ENCODE measurements at regions not wholly inside any gene's neighbourhood (a gene's known extent, or its start where the extent isn't known, plus 50 kb on each side); places are given as distances from the start of the nearest gene placed in this dataset.

- no peak overlapping the region for H3K4me3 ChIP-seq (ENCODE audit: low read length in 2 of 2)
- 90% methylated on average over 6 of the region's 6 CpGs for WGBS
Measured at GRCh38 chr1:94726981-94727685, 93.0 kb upstream of the SLC44A3 start.

DNA sequence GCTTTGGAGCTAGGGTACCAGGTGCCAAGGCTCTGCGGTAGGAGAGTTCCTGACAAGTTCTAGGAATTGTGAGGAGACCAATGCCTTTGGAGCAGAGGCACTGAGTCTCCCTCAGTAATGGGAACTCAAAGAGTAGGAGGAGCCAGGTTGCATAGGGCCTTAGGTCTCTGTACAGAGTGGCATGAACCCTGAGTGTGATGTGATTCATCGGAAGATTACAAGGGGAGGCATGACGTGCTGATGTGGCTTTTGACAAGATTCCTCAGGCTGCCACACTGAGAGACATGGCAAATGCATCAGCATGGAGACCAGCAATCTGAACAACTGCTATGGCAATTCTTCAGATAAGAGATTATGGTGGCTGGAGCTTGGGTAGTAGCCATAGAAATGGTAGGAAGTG lies 94.6 kb upstream of the SLC44A3 start:
- no peaks in the 10 kb centered on the region for H3K36me3 ChIP-seq (ENCODE audit: control insufficient read depth in 2 of 2, insufficient read depth in 2 of 2, low read length in 1 of 2)
- H3K9me3 ChIP-seq (ENCODE audit: control insufficient read depth in 2 of 2, insufficient read depth in 1 of 2, low read length in 1 of 2): no peaks in the 10 kb centered on the region
- no peak overlapping the region for H3K27ac ChIP-seq (ENCODE audit: low read depth in 1 of 2, low read length in 1 of 2)
- no peak overlapping the region for H3K4me3 ChIP-seq (ENCODE audit: low read length in 2 of 2)
- peaks cover 0 to 8% of the 10 kb centered on the region in 2 donors for H3K4me1 ChIP-seq (ENCODE audit: control insufficient read depth in 2 of 2, insufficient read depth in 2 of 2, low read length in 2 of 2)
- 97% methylated on average over 3 of the region's 3 CpGs for WGBS
- no peaks in the 10 kb centered on the region for H3K27me3 ChIP-seq (ENCODE audit: control insufficient read depth in 2 of 2, insufficient read depth in 1 of 2, low read length in 1 of 2)
- no peak for DNase-seq (ENCODE audit: low read depth in 6 of 9, low spot score in 9 of 9)

More at GRCh38 chr1:94726981-94727685, 93.0 kb upstream of the SLC44A3 start:
- no peak for DNase-seq (ENCODE audit: low read depth in 6 of 9, low spot score in 9 of 9)
- no peaks in the 10 kb centered on the region for H3K4me1 ChIP-seq (ENCODE audit: control insufficient read depth in 2 of 2, insufficient read depth in 2 of 2, low read length in 2 of 2)
- no peaks in the 10 kb centered on the region for H3K9me3 ChIP-seq (ENCODE audit: control insufficient read depth in 2 of 2, insufficient read depth in 1 of 2, low read length in 1 of 2)
- no peak overlapping the region for H3K27ac ChIP-seq (ENCODE audit: low read depth in 1 of 2, low read length in 1 of 2)
- no peaks in the 10 kb centered on the region for H3K27me3 ChIP-seq (ENCODE audit: control insufficient read depth in 2 of 2, insufficient read depth in 1 of 2, low read length in 1 of 2)
- H3K36me3 ChIP-seq (ENCODE audit: control insufficient read depth in 2 of 2, insufficient read depth in 2 of 2, low read length in 1 of 2): no peaks in the 10 kb centered on the region

GRCh38 chr1:94723894-94724293 lies 96.3 kb upstream of the SLC44A3 start:
- Histone ChIP-seq H3K27me3 (ENCODE audit: control insufficient read depth in 2 of 2, insufficient read depth in 1 of 2, low read length in 1 of 2) (no peaks in the 10 kb centered on the region), H3K4me1 (ENCODE audit: control insufficient read depth in 2 of 2, insufficient read depth in 2 of 2, low read length in 2 of 2) (peaks cover 0 to 13% of the 10 kb centered on the region in 2 donors), H3K36me3 (ENCODE audit: control insufficient read depth in 2 of 2, insufficient read depth in 2 of 2, low read length in 1 of 2) (no peaks in the 10 kb centered on the region), H3K9me3 (ENCODE audit: control insufficient read depth in 2 of 2, insufficient read depth in 1 of 2, low read length in 1 of 2) (no peaks in the 10 kb centered on the region), H3K27ac (ENCODE audit: low read depth in 1 of 2, low read length in 1 of 2) (no peak overlapping the region), H3K4me3 (ENCODE audit: low read length in 2 of 2) (no peak overlapping the region)
- 94% methylated on average over 6 of the region's 6 CpGs for WGBS
- DNase-seq (ENCODE audit: low read depth in 6 of 9, low spot score in 9 of 9): no peak

GRCh38 chr1:94723463-94723862 lies 96.7 kb upstream of the SLC44A3 start:
- no peaks in the 10 kb centered on the region for H3K27me3 ChIP-seq (ENCODE audit: control insufficient read depth in 2 of 2, insufficient read depth in 1 of 2, low read length in 1 of 2)

GRCh38 chr1:94722181-94722580 lies 98.0 kb upstream of the SLC44A3 start:
- WGBS: 71% methylated on average over 4 of the region's 4 CpGs
- no peaks in the 10 kb centered on the region for H3K27me3 ChIP-seq (ENCODE audit: control insufficient read depth in 2 of 2, insufficient read depth in 1 of 2, low read length in 1 of 2)
- no peak overlapping the region for H3K27ac ChIP-seq (ENCODE audit: low read depth in 1 of 2, low read length in 1 of 2)
- no peaks in the 10 kb centered on the region for H3K9me3 ChIP-seq (ENCODE audit: control insufficient read depth in 2 of 2, insufficient read depth in 1 of 2, low read length in 1 of 2)
- H3K4me1 ChIP-seq (ENCODE audit: control insufficient read depth in 2 of 2, insufficient read depth in 2 of 2, low read length in 2 of 2): peaks cover 0 to 13% of the 10 kb centered on the region in 2 donors
- H3K4me3 ChIP-seq (ENCODE audit: low read length in 2 of 2): no peak overlapping the region
- DNase-seq (ENCODE audit: low read depth in 6 of 9, low spot score in 9 of 9): no peak
- H3K36me3 ChIP-seq (ENCODE audit: control insufficient read depth in 2 of 2, insufficient read depth in 2 of 2, low read length in 1 of 2): no peaks in the 10 kb centered on the region

More at GRCh38 chr1:94723463-94723862, 96.7 kb upstream of the SLC44A3 start:
- peaks cover 0 to 13% of the 10 kb centered on the region in 2 donors for H3K4me1 ChIP-seq (ENCODE audit: control insufficient read depth in 2 of 2, insufficient read depth in 2 of 2, low read length in 2 of 2)
- H3K27ac ChIP-seq (ENCODE audit: low read depth in 1 of 2, low read length in 1 of 2): no peak overlapping the region
- 85% methylated on average over 6 of the region's 6 CpGs for WGBS
- DNase-seq (ENCODE audit: low read depth in 6 of 9, low spot score in 9 of 9): no peak
- H3K4me3 ChIP-seq (ENCODE audit: low read length in 2 of 2): no peak overlapping the region
- H3K36me3 ChIP-seq (ENCODE audit: control insufficient read depth in 2 of 2, insufficient read depth in 2 of 2, low read length in 1 of 2): no peaks in the 10 kb centered on the region
- H3K9me3 ChIP-seq (ENCODE audit: control insufficient read depth in 2 of 2, insufficient read depth in 1 of 2, low read length in 1 of 2): no peaks in the 10 kb centered on the region

GRCh38 chr1:94721240-94721639 lies 98.9 kb upstream of the SLC44A3 start:
- DNase-seq (ENCODE audit: low read depth in 6 of 9, low spot score in 9 of 9): peak in 2 of 9 donors; percentile 5 to 37
- peaks cover 0 to 13% of the 10 kb centered on the region in 2 donors for H3K4me1 ChIP-seq (ENCODE audit: control insufficient read depth in 2 of 2, insufficient read depth in 2 of 2, low read length in 2 of 2)

DNA sequence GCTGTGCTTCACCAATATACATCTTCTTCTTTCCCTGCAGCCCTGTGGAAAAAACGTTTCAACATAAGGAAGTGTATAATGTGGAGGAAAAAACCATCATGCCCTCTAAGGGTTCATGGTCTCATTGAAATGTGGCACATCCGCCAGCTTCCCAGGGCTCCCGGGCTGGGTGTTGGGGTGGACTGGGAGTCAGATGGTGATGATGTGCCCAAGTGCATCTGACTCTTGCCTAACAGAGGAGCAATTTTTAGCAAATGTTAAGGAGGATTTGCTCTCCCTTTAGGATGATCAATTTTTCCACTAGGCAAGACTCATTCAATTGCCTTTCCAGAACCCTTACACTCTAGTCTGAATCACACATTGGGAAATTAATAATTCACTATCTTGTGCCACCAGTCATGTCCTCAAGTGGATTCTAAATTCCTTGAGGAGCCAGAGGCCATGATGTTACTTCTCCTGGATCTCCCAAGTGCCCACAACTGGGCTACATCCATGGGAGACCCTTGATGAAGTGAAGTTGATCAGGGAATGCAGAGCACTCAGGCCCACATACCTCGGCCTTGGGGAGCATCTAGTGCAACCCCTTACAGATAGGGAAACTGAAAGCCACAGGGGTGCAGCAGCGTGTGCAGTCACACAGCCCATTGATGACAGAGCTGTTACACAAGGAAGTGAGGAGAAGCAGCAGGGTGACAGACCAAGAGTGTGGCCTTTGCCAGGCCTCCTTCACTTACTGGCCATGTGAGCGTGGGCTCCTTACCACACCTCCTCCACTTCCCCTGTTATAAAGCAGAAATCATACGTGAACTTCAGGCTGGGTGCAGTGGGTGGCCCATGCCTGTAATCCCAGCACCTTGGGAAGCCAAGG lies 100.0 kb upstream of the SLC44A3 start:
- Histone ChIP-seq H3K4me3 (ENCODE audit: low read length in 2 of 2) (no peak overlapping the region), H3K27ac (ENCODE audit: low read depth in 1 of 2, low read length in 1 of 2) (no peak overlapping the region), H3K4me1 (ENCODE audit: control insufficient read depth in 2 of 2, insufficient read depth in 2 of 2, low read length in 2 of 2) (peaks cover 0 to 13% of the 10 kb centered on the region in 2 donors), H3K36me3 (ENCODE audit: control insufficient read depth in 2 of 2, insufficient read depth in 2 of 2, low read length in 1 of 2) (no peaks in the 10 kb centered on the region), H3K27me3 (ENCODE audit: control insufficient read depth in 2 of 2, insufficient read depth in 1 of 2, low read length in 1 of 2) (no peaks in the 10 kb centered on the region), H3K9me3 (ENCODE audit: control insufficient read depth in 2 of 2, insufficient read depth in 1 of 2, low read length in 1 of 2) (no peaks in the 10 kb centered on the region)
- peak in 1 of 9 donors; percentile 27 for DNase-seq (ENCODE audit: low read depth in 6 of 9, low spot score in 9 of 9)
- WGBS: 63% methylated on average over 7 of the region's 7 CpGs

More at GRCh38 chr1:94721240-94721639, 98.9 kb upstream of the SLC44A3 start:
- no peaks in the 10 kb centered on the region for H3K27me3 ChIP-seq (ENCODE audit: control insufficient read depth in 2 of 2, insufficient read depth in 1 of 2, low read length in 1 of 2)
- no peaks in the 10 kb centered on the region for H3K36me3 ChIP-seq (ENCODE audit: control insufficient read depth in 2 of 2, insufficient read depth in 2 of 2, low read length in 1 of 2)
- WGBS: 27% methylated on average over 7 of the region's 7 CpGs
- peak overlapping the region in 1 of 2 donors; percentile 44 for H3K27ac ChIP-seq (ENCODE audit: low read depth in 1 of 2, low read length in 1 of 2)
- H3K9me3 ChIP-seq (ENCODE audit: control insufficient read depth in 2 of 2, insufficient read depth in 1 of 2, low read length in 1 of 2): no peaks in the 10 kb centered on the region
- no peak overlapping the region for H3K4me3 ChIP-seq (ENCODE audit: low read length in 2 of 2)

DNA sequence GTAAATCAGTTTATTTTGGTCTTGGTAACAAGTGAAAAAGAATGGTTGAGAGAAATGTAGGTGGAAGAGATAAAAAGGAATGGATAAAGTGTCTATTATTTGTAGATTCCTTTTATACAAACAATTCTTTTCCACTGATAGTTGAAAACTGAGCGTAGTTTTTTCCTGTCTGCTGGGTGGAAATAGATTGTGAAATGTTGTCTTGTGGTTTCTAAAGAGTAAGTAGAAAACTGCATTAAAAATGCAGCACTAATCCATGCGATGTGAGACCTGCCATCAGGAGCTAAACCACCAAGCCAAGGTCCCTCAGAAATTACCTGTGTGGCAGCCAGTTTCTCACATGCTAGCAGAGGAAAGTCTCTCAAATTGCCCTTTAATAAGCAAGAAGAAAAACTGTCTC lies 103.2 kb upstream of the SLC44A3 start:
- WGBS: 63% methylated on average over 2 of the region's 2 CpGs
- no peaks in the 10 kb centered on the region for H3K27me3 ChIP-seq (ENCODE audit: control insufficient read depth in 2 of 2, insufficient read depth in 1 of 2, low read length in 1 of 2)
- H3K36me3 ChIP-seq (ENCODE audit: control insufficient read depth in 2 of 2, insufficient read depth in 2 of 2, low read length in 1 of 2): no peaks in the 10 kb centered on the region
- H3K4me1 ChIP-seq (ENCODE audit: control insufficient read depth in 2 of 2, insufficient read depth in 2 of 2, low read length in 2 of 2): peaks cover 0 to 13% of the 10 kb centered on the region in 2 donors
- no peaks in the 10 kb centered on the region for H3K9me3 ChIP-seq (ENCODE audit: control insufficient read depth in 2 of 2, insufficient read depth in 1 of 2, low read length in 1 of 2)
- H3K27ac ChIP-seq (ENCODE audit: low read depth in 1 of 2, low read length in 1 of 2): no peak overlapping the region
- DNase-seq (ENCODE audit: low read depth in 6 of 9, low spot score in 9 of 9): no peak
- H3K4me3 ChIP-seq (ENCODE audit: low read length in 2 of 2): no peak overlapping the region

- H3K36me3 ChIP-seq (ENCODE audit: control insufficient read depth in 2 of 2, insufficient read depth in 2 of 2, low read length in 1 of 2): no peaks in the 10 kb centered on the region
- peaks cover 0 to 2% of the 10 kb centered on the region in 2 donors for H3K4me1 ChIP-seq (ENCODE audit: control insufficient read depth in 2 of 2, insufficient read depth in 2 of 2, low read length in 2 of 2)
- no peak overlapping the region for H3K27ac ChIP-seq (ENCODE audit: low read depth in 1 of 2, low read length in 1 of 2)
- no peaks in the 10 kb centered on the region for H3K9me3 ChIP-seq (ENCODE audit: control insufficient read depth in 2 of 2, insufficient read depth in 1 of 2, low read length in 1 of 2)
- DNase-seq (ENCODE audit: low read depth in 6 of 9, low spot score in 9 of 9): no peak
- 48% methylated on average over 5 of the region's 5 CpGs for WGBS
- H3K4me3 ChIP-seq (ENCODE audit: low read length in 2 of 2): no peak overlapping the region
- no peaks in the 10 kb centered on the region for H3K27me3 ChIP-seq (ENCODE audit: control insufficient read depth in 2 of 2, insufficient read depth in 1 of 2, low read length in 1 of 2)
Measured at GRCh38 chr1:94715321-94715720, 104.8 kb upstream of the SLC44A3 start.

Data from thymus (tissue), 11 donors.